ENCODE measurements at regions not wholly inside any gene's neighbourhood (a gene's known extent, or its start where the extent isn't known, plus 50 kb on each side); places are given as distances from the start of the nearest gene placed in this dataset.

- TF ChIP-seq CTCF (IDR thresholded peaks at IDR 0.05; ENCODE audit: low read depth, low read length, poor library complexity, severe bottlenecking) = no peak
- TF ChIP-seq EZH2phosphoT487 (IDR thresholded peaks at IDR 0.05; ENCODE audit: borderline replicate concordance, low read length) = no peak
Measured at GRCh38 chr17:6019959-6020358, 50.2 kb upstream of the WSCD1 start.
